ENCODE measurements at regions not wholly inside any gene's neighbourhood (a gene's known extent, or its start where the extent isn't known, plus 50 kb on each side); places are given as distances from the start of the nearest gene placed in this dataset.

DNA sequence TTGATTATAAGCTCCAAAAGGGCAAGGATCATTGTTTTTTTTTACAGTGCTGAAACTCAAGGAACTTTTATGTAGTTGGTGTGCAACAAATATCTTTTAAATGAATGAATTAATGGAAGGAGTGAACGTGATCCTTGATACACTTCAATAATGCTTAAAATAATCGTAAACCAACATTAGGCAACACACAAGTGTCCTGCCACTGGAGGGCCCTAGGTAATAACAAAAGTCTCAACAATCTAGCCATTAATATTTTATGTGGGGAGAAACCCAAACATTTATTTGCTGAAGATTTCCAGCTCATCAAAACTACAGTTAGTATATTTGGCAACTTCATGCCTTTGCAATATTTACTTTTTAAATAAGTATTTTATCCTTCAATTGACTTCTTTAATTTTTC is 309.0 kb upstream of the FBXL7 start:
- H2AFZ ChIP-seq (ENCODE audit: low read depth, low read length), result no peak overlapping the region
- no peaks in the 10 kb centered on the region for H3K4me1 ChIP-seq (ENCODE audit: low read length)
- no peaks in the 10 kb centered on the region for H3K9me3 ChIP-seq (ENCODE audit: insufficient read depth, low read length)
- H3K79me2 ChIP-seq (ENCODE audit: low read length), result no peaks in the 10 kb centered on the region
- no peak for TF ChIP-seq EZH2phosphoT487 (IDR thresholded peaks at IDR 0.05; ENCODE audit: low read depth)
- TF ChIP-seq, protein P1, sequence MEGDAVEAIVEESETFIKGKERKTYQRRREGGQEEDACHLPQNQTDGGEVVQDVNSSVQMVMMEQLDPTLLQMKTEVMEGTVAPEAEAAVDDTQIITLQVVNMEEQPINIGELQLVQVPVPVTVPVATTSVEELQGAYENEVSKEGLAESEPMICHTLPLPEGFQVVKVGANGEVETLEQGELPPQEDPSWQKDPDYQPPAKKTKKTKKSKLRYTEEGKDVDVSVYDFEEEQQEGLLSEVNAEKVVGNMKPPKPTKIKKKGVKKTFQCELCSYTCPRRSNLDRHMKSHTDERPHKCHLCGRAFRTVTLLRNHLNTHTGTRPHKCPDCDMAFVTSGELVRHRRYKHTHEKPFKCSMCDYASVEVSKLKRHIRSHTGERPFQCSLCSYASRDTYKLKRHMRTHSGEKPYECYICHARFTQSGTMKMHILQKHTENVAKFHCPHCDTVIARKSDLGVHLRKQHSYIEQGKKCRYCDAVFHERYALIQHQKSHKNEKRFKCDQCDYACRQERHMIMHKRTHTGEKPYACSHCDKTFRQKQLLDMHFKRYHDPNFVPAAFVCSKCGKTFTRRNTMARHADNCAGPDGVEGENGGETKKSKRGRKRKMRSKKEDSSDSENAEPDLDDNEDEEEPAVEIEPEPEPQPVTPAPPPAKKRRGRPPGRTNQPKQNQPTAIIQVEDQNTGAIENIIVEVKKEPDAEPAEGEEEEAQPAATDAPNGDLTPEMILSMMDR (IDR thresholded peaks at IDR 0.05; ENCODE audit: low read depth, low read length), result no peak
- H4K20me1 ChIP-seq (ENCODE audit: insufficient read depth, low read length), result no peaks in the 10 kb centered on the region
- no peaks in the 10 kb centered on the region for H3K27me3 ChIP-seq (ENCODE audit: low read depth, low read length)
- no peaks in the 10 kb centered on the region for H3K36me3 ChIP-seq (replicated peaks; ENCODE audit: low read depth, low read length)
- H3K9ac ChIP-seq (ENCODE audit: low read length), result no peak overlapping the region
- no peak overlapping the region for H3K4me3 ChIP-seq (ENCODE audit: low read length)
- H3K27ac ChIP-seq (ENCODE audit: low read length), result no peak overlapping the region
- H3K4me2 ChIP-seq (ENCODE audit: low read length), result no peak overlapping the region

DNA sequence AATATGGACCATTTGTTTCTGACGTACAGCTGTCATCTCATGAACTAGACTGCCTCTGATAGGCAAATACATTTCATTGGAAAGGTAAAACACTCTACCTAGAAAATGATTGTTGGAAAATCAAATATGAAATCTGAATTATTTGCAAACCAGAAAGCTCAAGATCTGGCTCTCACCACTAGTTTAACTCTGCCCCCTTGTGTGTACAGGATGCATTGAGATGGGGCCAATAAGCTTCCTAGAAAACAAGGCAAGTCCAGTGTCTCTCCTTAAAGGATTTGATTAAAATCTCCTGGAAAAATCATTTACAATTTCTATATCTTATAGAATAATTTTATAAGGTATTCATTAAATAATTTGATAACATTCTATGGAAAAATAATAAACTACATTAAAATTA is 311.9 kb upstream of the ANKH start:
- H3K4me2 ChIP-seq (ENCODE audit: low read length), result no peak overlapping the region
- no peaks in the 10 kb centered on the region for H4K20me1 ChIP-seq (ENCODE audit: insufficient read depth, low read length)
- no peak overlapping the region for H3K27ac ChIP-seq (ENCODE audit: low read length)
- no peaks in the 10 kb centered on the region for H3K9me3 ChIP-seq (ENCODE audit: insufficient read depth, low read length)
- TF ChIP-seq EZH2phosphoT487 (IDR thresholded peaks at IDR 0.05; ENCODE audit: low read depth), result no peak
- TF ChIP-seq, protein P1 (IDR thresholded peaks at IDR 0.05; ENCODE audit: low read depth, low read length), result no peak
- no peaks in the 10 kb centered on the region for H3K79me2 ChIP-seq (ENCODE audit: low read length)
- H2AFZ ChIP-seq (ENCODE audit: low read depth, low read length), result no peak overlapping the region
- no peak overlapping the region for H3K4me3 ChIP-seq (ENCODE audit: low read length)
- no peak overlapping the region for H3K9ac ChIP-seq (ENCODE audit: low read length)
- no peaks in the 10 kb centered on the region for H3K27me3 ChIP-seq (ENCODE audit: low read depth, low read length)
- no peaks in the 10 kb centered on the region for H3K4me1 ChIP-seq (ENCODE audit: low read length)
- no peaks in the 10 kb centered on the region for H3K36me3 ChIP-seq (replicated peaks; ENCODE audit: low read depth, low read length)

DNA sequence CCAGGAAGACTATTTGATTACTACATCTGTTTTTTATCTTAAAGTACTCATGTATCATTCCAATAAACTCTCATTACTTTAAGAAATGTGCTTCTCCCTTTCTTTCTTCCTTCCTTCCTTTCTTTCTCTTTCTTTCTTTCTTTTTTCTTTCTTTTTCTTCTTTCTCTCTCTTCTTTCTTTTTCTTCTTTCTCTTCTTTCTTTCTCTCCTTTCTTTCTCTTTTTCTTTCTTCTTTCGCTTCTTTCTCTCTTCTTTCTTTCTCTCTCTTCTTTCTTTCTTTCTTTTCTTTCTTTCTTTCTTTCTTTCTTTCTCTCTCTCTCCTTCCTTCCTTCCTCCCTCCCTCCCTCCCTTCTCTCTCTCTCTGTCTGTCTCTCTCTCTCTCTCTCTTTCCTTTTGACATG is 298.6 kb upstream of the ANKH start:
- H3K36me3 ChIP-seq (replicated peaks; ENCODE audit: low read depth, low read length), result no peaks in the 10 kb centered on the region
- no peaks in the 10 kb centered on the region for H4K20me1 ChIP-seq (ENCODE audit: insufficient read depth, low read length)
- no peak overlapping the region for H2AFZ ChIP-seq (ENCODE audit: low read depth, low read length)
- H3K4me3 ChIP-seq (ENCODE audit: low read length), result no peak overlapping the region
- H3K4me1 ChIP-seq (ENCODE audit: low read length), result no peaks in the 10 kb centered on the region
- H3K79me2 ChIP-seq (ENCODE audit: low read length), result no peaks in the 10 kb centered on the region
- TF ChIP-seq, protein P1 (IDR thresholded peaks at IDR 0.05; ENCODE audit: low read depth, low read length), result no peak
- TF ChIP-seq EZH2phosphoT487 (IDR thresholded peaks at IDR 0.05; ENCODE audit: low read depth), result no peak
- H3K4me2 ChIP-seq (ENCODE audit: low read length), result no peak overlapping the region
- H3K27me3 ChIP-seq (ENCODE audit: low read depth, low read length), result no peaks in the 10 kb centered on the region
- no peaks in the 10 kb centered on the region for H3K9me3 ChIP-seq (ENCODE audit: insufficient read depth, low read length)
- no peak overlapping the region for H3K27ac ChIP-seq (ENCODE audit: low read length)
- H3K9ac ChIP-seq (ENCODE audit: low read length), result no peak overlapping the region

DNA sequence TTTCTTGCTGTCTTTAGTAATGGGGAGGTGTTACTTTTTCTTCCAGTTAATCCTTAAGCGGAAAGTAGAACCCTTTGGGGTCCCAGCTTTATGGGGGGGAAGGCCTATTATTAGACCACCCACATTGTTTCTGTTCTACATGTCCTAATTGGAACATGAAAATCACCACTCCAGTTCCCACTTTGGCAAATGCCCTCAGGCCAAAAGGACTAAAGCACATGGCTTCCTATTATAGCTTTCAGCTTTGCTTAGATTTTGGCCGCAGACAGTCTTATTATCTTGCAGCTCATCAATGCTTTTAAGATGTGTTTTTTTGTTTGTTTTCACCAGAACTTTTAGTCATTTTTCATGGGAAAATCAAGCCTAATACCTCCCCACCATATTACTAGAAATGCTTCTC is 296.8 kb upstream of the ANKH start:
- H3K9me3 ChIP-seq (ENCODE audit: insufficient read depth, low read length), result no peaks in the 10 kb centered on the region
- no peak overlapping the region for H3K9ac ChIP-seq (ENCODE audit: low read length)
- no peak overlapping the region for H3K4me2 ChIP-seq (ENCODE audit: low read length)
- no peak for TF ChIP-seq EZH2phosphoT487 (IDR thresholded peaks at IDR 0.05; ENCODE audit: low read depth)
- TF ChIP-seq, protein P1 (IDR thresholded peaks at IDR 0.05; ENCODE audit: low read depth, low read length), result no peak
- no peak overlapping the region for H3K27ac ChIP-seq (ENCODE audit: low read length)
- no peaks in the 10 kb centered on the region for H3K27me3 ChIP-seq (ENCODE audit: low read depth, low read length)
- H4K20me1 ChIP-seq (ENCODE audit: insufficient read depth, low read length), result no peaks in the 10 kb centered on the region
- no peak overlapping the region for H2AFZ ChIP-seq (ENCODE audit: low read depth, low read length)
- H3K4me3 ChIP-seq (ENCODE audit: low read length), result no peak overlapping the region
- no peaks in the 10 kb centered on the region for H3K4me1 ChIP-seq (ENCODE audit: low read length)
- H3K79me2 ChIP-seq (ENCODE audit: low read length), result no peaks in the 10 kb centered on the region
- H3K36me3 ChIP-seq (replicated peaks; ENCODE audit: low read depth, low read length), result no peaks in the 10 kb centered on the region

All from OCI-LY3 (cell line).